ENCODE measurements at regions not wholly inside any gene's neighbourhood (a gene's known extent, or its start where the extent isn't known, plus 50 kb on each side); places are given as distances from the start of the nearest gene placed in this dataset.

DNA sequence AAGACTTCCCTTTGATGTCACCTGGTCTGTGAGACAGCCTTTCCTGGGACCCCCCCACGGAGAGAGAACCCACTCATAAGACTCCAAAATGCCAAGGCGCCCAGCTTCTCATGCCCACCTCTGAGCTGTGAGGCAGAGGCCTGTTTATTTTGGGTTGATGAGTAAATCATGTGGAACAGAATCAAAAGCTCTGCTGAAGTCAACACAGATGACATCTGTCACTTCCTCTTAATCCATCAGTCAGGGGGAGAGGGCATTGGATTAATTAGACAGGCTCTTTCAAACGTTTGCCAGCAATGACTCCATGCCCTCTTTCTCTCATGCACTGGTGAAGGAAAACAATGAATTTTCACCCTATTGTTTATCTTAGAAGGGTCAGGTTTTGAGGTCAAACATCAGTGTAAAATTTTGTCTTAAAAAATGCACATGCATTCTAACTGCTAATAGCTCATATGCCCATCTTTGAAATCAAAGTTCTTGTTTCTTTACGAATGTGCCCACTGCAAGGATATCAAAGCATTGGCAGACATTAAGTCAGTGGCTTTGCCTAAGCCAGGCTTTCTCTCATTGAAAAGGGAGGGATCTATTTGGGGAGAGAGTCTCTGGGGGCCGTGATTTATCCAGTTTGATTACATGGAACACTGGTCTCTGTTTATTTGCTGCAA is 184.1 kb downstream of the ACKR3 start:
- DNase-seq (ENCODE audit: low spot score), result peak; percentile 47
- in situ Hi-C loops (cut with HindIII; ENCODE audit: low sequenced_read_pairs), result no loop called here

DNA sequence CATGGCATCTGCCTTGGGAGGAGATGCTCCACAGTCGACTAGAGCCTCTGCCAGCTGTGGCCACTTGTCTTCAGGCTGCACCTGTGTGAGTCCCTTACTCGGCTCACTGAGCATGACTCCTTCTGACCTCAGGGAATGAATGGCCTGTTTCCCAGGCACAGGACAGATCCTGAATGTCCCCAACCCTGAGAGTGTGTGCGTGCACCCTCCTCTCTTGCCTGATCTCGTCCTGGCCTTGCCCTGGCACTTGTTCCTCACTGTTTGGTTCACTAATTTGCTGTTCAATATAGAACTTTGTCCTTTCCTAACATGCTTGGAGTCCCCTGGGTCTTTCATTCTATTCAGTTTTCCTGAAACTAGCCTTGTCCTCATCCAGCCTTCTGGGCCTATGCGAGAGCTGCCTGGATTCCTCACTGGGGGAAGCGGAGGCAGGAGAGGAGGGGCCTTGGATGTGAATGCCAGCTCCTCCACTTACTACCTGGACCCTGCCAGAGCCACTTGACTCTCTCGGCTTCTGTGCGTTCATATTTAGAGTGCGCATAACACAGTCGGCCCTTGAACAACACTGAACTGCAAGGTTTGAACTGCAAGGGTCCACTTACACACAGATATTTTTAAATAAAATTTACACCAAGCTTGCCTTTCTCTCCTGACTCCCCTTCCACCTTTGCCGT is 184.8 kb downstream of the ACKR3 start:
- in situ Hi-C loops (cut with HindIII; ENCODE audit: low sequenced_read_pairs), result no loop called here
- DNase-seq (ENCODE audit: low spot score), result no peak

DNA sequence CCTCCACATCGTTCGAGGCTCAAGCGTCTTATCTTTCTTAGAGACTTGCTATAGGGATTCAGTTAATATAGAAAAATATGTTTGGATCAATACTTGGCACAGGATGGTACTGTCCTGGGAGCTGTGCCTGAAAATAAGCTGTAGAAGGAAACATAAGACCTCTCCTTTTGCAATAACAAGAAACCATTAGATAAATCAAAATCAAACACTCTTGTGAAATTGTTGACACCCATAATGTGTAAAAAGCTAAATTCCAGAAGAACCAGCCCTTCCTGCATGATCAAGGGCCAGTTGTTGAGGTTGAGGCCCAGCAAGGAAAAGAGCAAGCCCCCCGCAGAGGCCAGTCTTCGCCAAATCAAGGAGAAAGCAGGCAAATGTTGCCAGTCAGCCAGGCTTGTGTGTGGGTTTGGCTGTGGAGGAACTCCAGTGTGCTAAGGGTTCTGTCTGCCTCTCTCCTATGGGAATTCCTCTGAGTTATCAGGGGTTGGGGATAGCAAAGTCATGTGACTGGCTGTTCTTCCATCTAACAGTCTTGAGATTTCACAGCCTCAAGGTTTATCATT is 185.7 kb downstream of the ACKR3 start:
- no peak for DNase-seq (ENCODE audit: low spot score)
- in situ Hi-C loops (cut with HindIII; ENCODE audit: low sequenced_read_pairs), result no loop called here

DNA sequence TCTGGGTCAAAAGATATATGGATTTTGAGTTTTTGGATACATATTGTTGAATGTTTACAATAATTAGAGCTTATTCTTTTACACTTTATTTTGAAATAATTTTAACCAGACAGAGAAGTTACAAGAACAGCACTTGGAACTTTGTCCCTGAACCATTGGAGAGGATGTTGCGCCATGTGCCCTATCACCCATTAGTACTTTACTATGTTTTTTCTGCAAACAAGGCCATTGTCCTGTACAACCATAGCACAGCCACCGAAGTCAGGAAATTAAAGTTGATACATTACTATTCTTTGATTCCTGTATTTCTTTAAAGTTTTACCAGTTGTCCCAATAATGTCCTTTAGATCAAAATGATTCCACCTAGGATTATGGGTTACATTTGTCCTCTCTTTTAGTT is 188.8 kb downstream of the ACKR3 start:
- no peak for DNase-seq (ENCODE audit: low spot score)
- in situ Hi-C loops (cut with HindIII; ENCODE audit: low sequenced_read_pairs), result no loop called here

DNA sequence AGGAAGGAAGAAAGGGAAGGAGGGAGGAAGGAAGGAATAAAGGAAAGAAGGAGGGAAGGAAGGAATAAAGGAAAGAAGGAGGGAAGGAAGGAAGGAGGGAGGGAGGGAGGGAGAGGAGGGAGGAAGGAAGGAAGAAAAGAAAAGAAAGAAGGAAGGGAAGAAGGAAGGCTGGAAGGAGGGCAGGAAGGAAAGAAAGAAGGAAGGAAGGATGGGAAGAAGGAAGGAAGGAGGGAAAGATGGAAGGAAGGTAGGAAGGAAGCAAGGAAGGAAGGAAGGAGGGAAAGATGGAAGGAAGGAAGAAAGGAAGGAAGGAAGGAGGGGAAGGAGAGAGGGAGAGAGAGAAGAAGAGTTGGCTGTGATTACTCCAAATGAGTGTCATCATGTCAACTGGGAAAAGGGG is 190.6 kb downstream of the ACKR3 start:
- in situ Hi-C loops (cut with HindIII; ENCODE audit: low sequenced_read_pairs), result no loop called here
- DNase-seq (ENCODE audit: low spot score), result no peak

DNA sequence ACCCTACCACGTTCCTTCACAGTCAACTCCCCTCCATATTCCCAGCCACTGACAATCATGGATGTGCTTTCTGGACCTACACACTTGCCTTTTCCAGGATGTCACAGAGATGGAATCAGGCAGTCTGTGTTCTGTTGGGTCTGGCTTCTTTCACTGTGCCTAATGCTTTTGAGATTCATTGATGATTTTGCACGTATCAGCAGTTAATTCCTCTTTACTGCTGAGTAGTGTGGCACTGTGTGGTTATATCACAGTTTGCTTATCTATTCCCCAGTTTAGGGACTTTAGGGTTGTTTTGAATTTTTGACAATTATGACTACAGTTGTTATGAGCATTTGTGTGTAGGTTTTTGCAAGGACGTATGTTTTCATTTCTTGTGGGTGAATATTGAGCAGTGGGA is 191.7 kb downstream of the ACKR3 start:
- in situ Hi-C loops (cut with HindIII; ENCODE audit: low sequenced_read_pairs), result no loop called here
- no peak for DNase-seq (ENCODE audit: low spot score)

DNA sequence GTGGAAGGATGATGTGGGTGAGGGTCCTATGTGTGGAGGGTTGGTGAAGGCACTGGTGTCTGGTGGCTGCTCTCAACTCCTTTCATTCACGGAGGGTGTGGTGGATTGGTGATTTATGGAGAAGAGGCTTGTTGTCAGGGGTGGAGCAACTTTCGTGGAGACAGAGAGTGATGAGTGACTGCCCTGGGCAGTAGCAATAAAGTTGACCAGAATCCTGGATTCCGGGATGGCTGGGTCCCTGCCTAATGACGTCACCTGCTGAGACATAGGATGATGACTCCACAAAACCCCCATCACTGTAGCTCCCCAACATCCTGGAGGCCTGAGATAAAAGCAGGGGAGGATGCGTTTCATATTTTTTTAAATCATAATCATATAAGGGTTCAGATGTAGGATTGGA is 193.0 kb downstream of the ACKR3 start:
- in situ Hi-C loops (cut with HindIII; ENCODE audit: low sequenced_read_pairs), result no loop called here
- no peak for DNase-seq (ENCODE audit: low spot score)

DNA sequence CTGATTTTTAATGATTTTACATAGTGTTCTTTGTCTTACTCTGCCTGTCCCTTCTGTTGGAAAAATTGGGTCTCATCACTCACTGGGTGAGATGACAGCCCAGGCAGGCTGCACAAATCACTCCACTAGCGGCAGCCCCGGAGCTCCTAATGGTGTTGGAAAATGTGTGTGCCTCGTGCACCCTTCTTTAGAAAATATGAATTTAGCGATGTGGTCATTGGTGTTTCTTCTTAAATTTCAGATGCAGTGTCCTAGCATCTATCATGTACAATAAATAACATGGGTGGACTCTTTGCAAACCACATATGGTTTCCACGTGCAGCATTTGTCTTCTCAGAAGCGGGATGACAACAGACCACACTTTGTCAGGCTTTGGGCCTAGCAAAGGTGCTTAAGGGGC is 194.2 kb downstream of the ACKR3 start:
- in situ Hi-C loops (cut with HindIII; ENCODE audit: low sequenced_read_pairs), result no loop called here
- DNase-seq (ENCODE audit: low spot score), result no peak

DNA sequence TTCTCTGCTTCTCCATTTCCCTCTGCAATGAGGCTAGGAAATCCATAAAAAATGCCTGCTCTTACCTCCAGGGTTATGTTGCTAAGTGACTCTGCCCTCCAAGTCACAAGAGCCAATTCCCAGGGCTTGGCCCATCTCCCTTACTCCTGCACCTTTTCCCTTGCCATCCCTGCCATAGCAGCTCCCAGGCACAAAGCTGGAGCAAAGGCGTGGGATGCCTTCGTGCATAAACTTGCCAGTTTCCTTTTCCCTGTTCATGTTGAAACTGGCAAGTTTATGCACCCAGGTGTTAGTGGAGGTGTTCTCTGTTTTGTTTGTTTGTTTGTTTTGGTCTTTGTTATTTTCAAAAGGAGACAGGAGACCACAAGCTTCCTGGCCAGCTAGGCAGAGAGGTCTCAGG is 195.1 kb downstream of the ACKR3 start:
- in situ Hi-C loops (cut with HindIII; ENCODE audit: low sequenced_read_pairs), result no loop called here
- DNase-seq (ENCODE audit: low spot score), result no peak

DNA sequence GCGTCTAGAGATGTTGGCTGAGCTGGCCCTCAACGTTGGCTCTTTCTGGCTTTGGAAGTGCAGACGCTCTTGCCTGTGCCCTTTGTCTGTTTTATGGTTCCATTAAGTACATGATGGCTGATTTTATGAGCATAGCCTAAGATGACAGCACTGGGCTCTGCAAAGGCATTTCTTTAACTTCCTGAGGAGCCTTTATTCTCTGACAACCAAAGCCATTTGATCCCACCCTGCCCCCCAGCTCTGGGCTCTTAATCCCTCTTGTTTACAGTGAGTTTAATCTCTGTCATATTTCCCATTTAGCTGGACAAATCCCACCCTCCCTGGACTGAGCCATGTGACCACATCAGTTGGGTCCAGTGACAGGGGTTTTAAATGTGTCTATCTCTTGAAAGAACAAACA is 195.9 kb downstream of the ACKR3 start:
- no peak for DNase-seq (ENCODE audit: low spot score)
- in situ Hi-C loops (cut with HindIII; ENCODE audit: low sequenced_read_pairs), result no loop called here

DNA sequence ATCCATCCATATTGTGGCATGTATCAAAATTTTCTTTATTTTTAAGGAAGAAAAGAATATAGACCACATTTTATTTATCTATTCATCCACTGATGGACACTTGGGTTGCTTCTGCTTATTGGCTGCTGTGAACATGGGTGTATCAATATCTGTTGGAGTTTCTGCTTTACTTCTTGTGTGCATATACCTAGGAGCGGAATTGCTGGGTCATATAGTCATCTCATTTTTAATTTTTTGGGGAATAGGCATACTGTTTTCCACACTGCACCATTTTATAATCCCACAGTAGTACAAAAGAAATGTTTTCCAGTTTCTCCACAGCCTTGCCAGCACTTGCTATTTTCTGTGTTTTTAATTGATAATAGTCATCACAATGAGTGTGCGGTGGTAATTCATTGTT is 197.2 kb downstream of the ACKR3 start:
- in situ Hi-C loops (cut with HindIII; ENCODE audit: low sequenced_read_pairs), result no loop called here
- DNase-seq (ENCODE audit: low spot score), result no peak

DNA sequence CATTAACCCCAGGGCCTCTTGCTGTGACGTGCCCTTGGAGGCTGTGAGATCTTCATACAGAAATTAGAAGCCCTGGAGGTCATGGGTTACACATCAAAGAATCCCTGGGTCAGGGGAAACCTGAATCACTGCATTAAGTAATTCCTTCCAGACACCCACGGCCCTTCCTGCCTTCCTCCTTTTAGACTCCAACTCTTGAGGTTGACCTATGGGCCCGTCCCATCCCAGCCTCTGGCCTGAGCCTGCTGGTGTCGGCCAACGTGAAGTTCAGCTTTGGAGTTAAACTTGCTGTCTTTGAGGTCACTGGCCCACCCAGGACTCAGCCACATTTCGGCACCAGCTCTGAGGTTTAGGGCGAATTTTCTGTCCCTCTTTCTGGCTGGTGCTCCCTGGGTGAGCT is 198.3 kb downstream of the ACKR3 start:
- in situ Hi-C loops (cut with HindIII; ENCODE audit: low sequenced_read_pairs), result no loop called here
- DNase-seq (ENCODE audit: low spot score), result no peak

DNA sequence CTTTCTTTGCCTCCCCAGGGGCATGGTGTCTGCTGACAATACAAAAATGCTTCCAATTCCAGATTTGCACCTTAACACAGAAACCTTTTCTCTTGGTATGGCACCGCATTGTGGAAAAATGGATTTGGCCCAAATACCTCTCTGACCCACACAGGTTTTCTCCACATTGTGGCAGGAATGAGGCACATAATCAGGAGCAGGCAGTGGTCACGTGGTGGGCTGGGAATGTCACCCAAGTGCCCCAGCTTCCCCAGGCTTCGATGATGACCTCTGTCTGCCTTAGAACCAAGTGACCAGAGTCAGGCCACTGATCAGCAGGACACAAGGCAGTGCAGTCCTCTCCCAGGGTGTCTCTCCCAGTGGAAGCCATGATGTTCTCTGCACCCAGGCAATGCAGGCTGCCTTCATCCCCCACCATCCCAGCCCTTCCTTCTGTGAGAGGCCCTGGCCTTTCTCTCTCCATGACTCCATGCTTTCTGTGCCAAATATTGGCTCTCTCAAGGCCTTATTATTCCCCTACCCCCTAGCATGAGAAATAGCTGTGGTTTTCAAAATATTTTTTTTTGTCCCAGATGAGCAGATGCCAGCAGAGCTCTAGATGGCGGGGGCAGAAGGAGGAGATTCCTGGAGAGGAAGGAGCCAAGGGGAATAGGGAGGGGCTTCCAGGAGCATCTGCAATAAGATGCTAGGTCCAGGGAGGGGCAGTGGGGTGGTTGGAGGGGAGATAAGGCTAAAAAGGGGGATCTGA is 198.9 kb downstream of the ACKR3 start:
- in situ Hi-C loops (cut with HindIII; ENCODE audit: low sequenced_read_pairs), result no loop called here
- no peak for DNase-seq (ENCODE audit: low spot score)

DNA sequence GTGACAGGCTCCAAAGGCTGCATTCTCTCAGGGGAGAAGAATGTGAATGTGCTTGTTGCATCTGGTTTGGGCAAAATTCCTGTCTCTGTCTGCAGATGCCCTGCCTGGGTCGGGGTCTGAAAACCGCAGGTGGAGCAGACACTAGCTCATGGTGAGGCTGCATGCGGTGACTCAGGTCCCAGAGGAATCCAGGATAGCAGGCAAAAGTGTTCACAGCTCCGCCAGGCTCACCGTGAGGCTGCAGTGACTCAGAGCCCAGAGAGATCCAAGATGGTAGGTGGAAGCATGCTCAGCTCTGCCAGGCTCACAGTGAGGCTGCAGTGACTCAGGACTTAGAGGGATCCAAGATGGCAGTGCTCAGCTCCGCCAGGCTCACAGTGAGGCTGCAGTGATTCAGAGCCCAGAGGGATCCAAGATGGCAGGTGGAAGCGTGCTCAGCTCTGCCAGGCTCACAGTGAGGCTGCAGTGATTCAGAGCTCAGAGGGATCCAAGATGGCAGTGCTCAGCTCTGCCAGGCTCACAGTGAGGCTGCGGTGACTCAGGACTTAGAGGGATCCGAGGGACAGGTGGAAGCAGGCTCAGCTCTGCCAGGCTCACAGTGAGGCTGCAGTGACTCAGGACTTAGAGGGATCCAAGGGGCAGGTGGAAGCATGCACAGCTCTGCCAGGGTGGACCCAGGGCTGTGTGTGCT is 200.5 kb downstream of the ACKR3 start:
- in situ Hi-C loops (cut with HindIII; ENCODE audit: low sequenced_read_pairs), result no loop called here
- no peak for DNase-seq (ENCODE audit: low spot score)

DNA sequence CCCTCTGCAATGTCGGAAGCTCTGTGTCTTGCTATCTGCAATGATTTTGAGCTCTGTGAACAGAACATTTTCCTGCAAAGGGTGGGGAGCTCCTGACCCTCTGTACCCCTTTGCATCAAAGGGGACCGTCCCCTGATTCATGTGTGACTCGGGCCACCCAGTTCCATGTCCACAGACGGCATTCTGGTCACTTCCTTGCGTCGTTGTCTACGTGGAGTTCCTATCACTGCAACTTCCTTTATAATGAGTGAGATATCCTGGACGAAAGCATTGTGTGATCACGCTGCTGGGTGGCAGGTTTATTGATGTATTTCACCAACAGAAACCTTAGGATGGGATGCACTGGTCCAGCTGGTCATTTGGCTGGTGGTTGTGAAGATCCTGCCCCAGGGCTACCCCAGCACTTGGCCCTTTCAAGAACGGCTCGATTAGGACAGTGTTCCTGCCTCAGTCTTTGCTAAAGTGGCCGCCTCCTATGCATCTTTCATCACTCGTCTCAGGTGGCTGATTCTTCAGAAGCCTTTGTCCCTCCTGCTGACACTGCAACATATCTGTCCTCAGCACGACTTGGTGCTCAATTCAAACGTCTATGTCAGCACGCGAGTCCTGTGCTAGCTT is 202.7 kb downstream of the ACKR3 start:
- in situ Hi-C loops (cut with HindIII; ENCODE audit: low sequenced_read_pairs), result no loop called here
- no peak for DNase-seq (ENCODE audit: low spot score)

DNA sequence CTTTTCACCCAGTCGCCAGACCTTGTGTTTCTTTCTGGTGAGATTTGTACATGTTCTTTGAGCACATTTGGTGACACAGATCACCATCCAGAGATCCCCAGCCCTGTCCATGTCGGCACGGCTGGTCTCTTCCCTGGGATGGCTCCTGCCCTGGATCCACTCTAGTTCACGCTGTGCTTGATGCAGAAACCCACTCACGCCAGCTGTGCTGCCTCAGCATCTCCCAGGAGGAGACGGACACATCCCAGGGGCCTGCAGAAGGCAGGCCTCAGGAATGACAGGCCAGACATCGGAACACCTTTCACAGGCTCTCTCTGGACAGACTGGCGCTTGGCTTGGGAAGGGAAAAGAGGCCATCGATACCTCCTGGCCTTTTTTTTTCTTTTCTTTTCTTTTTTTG is 203.6 kb downstream of the ACKR3 start:
- in situ Hi-C loops (cut with HindIII; ENCODE audit: low sequenced_read_pairs), result no loop called here

DNA sequence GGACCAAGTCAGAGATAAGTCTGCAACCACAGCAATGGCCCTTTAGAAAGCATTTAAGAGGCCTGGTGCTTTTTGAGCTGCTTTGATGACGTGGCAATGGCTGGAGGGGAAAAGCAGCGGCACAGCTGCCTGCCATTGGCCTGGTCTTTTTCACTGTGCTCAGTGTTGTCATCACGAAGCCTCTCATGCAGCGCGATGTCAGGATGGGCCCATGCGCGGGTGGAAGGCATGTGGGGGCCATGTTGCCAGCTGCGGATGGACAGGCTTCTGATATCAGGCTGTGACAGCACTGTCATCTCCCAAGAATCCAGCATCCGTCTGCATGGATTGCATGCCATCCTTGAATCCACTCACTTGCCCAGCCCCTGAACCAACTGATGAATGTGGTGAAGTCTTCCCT is 204.5 kb downstream of the ACKR3 start:
- no peak for DNase-seq (ENCODE audit: low spot score)
- in situ Hi-C loops (cut with HindIII; ENCODE audit: low sequenced_read_pairs), result no loop called here

More for the DNA sequence above, 203.6 kb downstream of the ACKR3 start:
- no peak for DNase-seq (ENCODE audit: low spot score)

DNA sequence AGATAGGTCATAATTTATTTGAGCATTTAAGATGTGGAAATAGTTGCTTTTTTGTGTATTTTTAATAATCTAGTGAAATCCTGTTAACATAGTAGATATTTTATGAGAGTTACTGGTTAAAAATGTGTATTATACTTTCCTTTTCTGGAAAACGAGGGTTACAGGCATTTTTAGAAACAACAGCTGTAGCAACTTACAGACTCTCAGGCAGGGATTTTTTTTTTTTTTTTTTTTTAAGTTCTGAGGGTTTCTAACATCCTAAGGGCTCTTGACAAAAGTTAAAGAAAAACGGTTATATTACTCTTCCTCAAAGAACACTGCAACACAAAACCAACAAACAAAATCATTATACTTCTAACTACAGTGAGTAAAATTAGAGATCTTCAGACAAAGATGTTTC is 205.9 kb downstream of the ACKR3 start:
- in situ Hi-C loops (cut with HindIII; ENCODE audit: low sequenced_read_pairs), result no loop called here
- DNase-seq (ENCODE audit: low spot score), result no peak

DNA sequence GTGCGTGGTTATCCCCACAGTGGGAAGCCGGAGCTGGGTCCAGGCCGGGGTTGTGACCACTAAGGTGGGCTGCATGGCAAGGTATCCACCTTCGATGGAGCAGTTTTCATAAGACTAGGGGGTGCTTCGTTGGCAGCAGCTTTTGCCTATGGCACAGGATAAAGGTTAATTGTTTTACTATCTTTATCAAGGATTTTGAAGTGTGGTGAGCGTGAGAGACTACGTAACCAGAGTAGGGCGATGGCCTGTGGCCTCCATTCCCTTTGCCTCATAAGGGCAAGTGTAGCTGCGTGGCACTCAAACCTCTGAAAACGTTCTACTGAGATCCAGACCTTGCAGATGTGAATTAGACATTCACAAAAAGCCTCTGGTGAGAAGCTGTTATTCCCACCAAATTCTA is 206.6 kb downstream of the ACKR3 start:
- no peak for DNase-seq (ENCODE audit: low spot score)
- in situ Hi-C loops (cut with HindIII; ENCODE audit: low sequenced_read_pairs), result no loop called here

All from G401 (cell line).